ENCODE measurements at regions not wholly inside any gene's neighbourhood (a gene's known extent, or its start where the extent isn't known, plus 50 kb on each side); places are given as distances from the start of the nearest gene placed in this dataset.

- DNase-seq (ENCODE audit: low read depth, low spot score) = peak; percentile 24
- ChIA-PET POLR2A (no interaction called here), CTCF (interaction anchor here (1.0 to 1.9 kb wide), 2 partner anchors 18 to 428 kb away, joined by 3 to 5 read pairs; no protein-coding TSS in a partner anchor)
- no peak for TF ChIP-seq CTCF (IDR thresholded peaks at IDR 0.05; ENCODE audit: insufficient read depth, low read length, missing control alignments)
- no peak overlapping the region for H3K4me3 ChIP-seq (ENCODE audit: low read depth, low read length)
These were observed 114.4 kb upstream of the SLIT3 start for GRCh38 chr5:169415371-169415770.

GRCh38 chr5:169413416-169413815 lies 112.5 kb upstream of the SLIT3 start:
- no peak for DNase-seq (ENCODE audit: low read depth, low spot score)
- no peak overlapping the region for H3K4me3 ChIP-seq (ENCODE audit: low read depth, low read length)
- no peak for TF ChIP-seq CTCF (IDR thresholded peaks at IDR 0.05; ENCODE audit: insufficient read depth, low read length, missing control alignments)
- POLR2A ChIA-PET = no interaction called here
- CTCF ChIA-PET = no interaction called here

DNA sequence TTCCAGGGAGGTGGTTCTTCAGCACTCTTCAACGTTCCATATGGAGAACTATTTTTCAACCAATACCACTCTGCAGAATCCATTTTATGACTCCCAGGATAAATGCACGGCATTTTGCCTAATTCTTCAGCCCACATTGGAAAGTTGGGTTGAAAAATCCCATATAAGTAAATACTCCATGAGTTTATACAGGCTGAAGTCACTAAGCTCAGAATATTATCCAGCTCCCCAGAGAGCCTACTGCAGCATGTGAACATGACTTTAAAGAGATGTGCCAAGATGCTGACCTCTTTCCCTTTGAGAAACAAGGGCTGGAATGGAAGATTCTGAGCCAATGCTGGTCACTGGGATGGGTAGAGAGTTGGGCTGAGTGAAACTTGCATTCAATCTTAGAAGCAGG lies 111.9 kb upstream of the SLIT3 start:
- ChIA-PET POLR2A (no interaction called here), CTCF (no interaction called here)
- DNase-seq (ENCODE audit: low read depth, low spot score) = no peak
- no peak overlapping the region for H3K4me3 ChIP-seq (ENCODE audit: low read depth, low read length)
- no peak for TF ChIP-seq CTCF (IDR thresholded peaks at IDR 0.05; ENCODE audit: insufficient read depth, low read length, missing control alignments)

DNA sequence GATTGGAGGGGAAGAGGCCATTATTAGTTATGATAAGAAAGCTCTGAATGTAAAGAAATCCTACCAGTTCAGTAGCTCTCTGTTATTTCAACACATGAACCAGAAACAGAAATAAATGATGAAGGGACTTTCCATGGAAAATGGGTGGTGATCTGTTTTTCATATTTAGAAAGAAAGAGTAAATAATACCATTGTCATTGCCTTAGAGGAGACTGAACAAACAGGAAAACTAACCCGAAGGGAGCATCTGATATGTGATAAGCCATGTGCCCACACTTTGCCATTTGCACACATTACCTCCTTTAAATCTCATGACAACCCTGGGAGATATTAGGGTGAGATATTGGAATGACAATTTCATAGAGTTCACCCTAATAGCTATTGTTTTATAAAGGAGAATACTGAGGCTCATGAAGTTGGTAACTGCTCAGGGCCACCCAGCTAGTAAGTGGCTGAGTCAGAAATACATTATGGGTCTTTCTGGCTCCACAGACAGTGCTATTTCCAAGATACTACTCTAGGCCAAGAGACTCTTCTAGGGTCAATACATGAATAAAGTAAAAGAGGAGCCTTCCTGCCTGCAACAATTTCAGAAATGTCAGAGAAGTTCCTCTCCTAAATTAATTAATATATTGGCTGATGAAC lies 111.0 kb upstream of the SLIT3 start:
- ChIA-PET CTCF (no interaction called here), POLR2A (no interaction called here)
- no peak for DNase-seq (ENCODE audit: low read depth, low spot score)
- no peak overlapping the region for H3K4me3 ChIP-seq (ENCODE audit: low read depth, low read length)
- no peak for TF ChIP-seq CTCF (IDR thresholded peaks at IDR 0.05; ENCODE audit: insufficient read depth, low read length, missing control alignments)

DNA sequence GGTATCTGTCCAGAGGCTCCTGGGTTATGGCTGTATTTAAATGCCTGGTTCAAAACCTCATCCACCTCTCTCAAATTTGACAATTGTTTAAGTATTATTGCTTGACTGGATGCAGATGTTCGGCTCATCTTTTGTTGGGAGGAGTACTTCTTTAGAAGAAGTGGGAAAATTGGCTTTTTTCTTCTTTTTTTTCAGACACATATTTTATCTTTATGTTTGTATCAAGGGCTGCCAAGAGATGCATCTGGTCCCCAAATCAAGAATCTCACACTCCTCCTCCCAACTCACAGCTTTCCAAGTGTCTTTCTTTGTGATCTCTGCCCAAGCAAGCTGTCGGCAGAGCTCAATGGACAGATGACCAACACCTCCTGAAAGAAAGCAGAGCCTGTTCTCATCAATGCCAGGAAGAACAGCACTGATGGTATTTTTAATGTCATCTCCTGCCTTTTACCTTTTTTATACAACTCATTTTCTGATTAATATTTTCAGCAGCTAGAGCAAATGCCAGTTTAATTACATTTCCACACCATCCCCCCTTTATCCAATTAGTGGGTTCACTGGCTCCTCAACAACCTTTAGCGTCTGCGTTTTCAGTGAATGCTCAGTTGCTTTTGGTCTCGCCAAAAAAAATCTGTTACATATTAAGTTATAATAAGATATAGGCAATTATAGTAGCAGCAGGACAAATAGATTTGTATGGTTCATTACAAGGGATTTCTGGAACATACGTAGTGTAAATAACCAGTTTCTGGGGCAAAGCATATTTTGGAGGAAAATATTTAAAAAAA lies 110.3 kb upstream of the SLIT3 start:
- no peak for TF ChIP-seq CTCF (IDR thresholded peaks at IDR 0.05; ENCODE audit: insufficient read depth, low read length, missing control alignments)
- ChIA-PET POLR2A (no interaction called here), CTCF (no interaction called here)

GRCh38 chr5:169408731-169409130 lies 107.8 kb upstream of the SLIT3 start:
- ChIA-PET POLR2A (no interaction called here), CTCF (no interaction called here)
- TF ChIP-seq CTCF (IDR thresholded peaks at IDR 0.05; ENCODE audit: insufficient read depth, low read length, missing control alignments) = no peak
- DNase-seq (ENCODE audit: low read depth, low spot score) = no peak
- H3K4me3 ChIP-seq (ENCODE audit: low read depth, low read length) = no peak overlapping the region

More for the DNA sequence above, 110.3 kb upstream of the SLIT3 start:
- DNase-seq (ENCODE audit: low read depth, low spot score) = no peak
- no peak overlapping the region for H3K4me3 ChIP-seq (ENCODE audit: low read depth, low read length)

Measured in AG04449 (cell line).